ENCODE measurements at regions not wholly inside any gene's neighbourhood (a gene's known extent, or its start where the extent isn't known, plus 50 kb on each side); places are given as distances from the start of the nearest gene placed in this dataset.
"Not testable (repeated sequence)": the region's sequence is repeated elsewhere in the genome, so short reads cannot be mapped to it uniquely, and the experiment has no call there.

GRCh38 chrX:67475259-67475658 lies 68.6 kb upstream of the AR start:
- not testable (repeated sequence) for H3K27me3 ChIP-seq (replicated peaks; ENCODE audit: control insufficient read depth, insufficient read depth, low read length); H3K9ac ChIP-seq (ENCODE audit: low read length); DNase-seq (ENCODE audit: low read depth); H3K36me3 ChIP-seq (ENCODE audit: control insufficient read depth, insufficient read depth, low read length, severe bottlenecking); H3K9me3 ChIP-seq (ENCODE audit: control insufficient read depth, low read length); H3K4me3 ChIP-seq (ENCODE audit: low read length); H3K4me1 ChIP-seq (ENCODE audit: control insufficient read depth, insufficient read depth, low read length)

- no peaks in the 10 kb centered on the region for H3K27me3 ChIP-seq (replicated peaks; ENCODE audit: control insufficient read depth, insufficient read depth, low read length)
- no peaks in the 10 kb centered on the region for H3K36me3 ChIP-seq (ENCODE audit: control insufficient read depth, insufficient read depth, low read length, severe bottlenecking)
- H3K9me3 ChIP-seq (ENCODE audit: control insufficient read depth, low read length), result peaks cover 19% of the 10 kb centered on the region
- no peak overlapping the region for H3K4me3 ChIP-seq (ENCODE audit: low read length)
- H3K4me1 ChIP-seq (ENCODE audit: control insufficient read depth, insufficient read depth, low read length), result no peaks in the 10 kb centered on the region
- no peak overlapping the region for H3K9ac ChIP-seq (ENCODE audit: low read length)
- DNase-seq (ENCODE audit: low read depth), result no peak
Measured at GRCh38 chrX:67480789-67481188, 63.0 kb upstream of the AR start.

Data from adipocyte (in vitro differentiated cells).